ENCODE measurements at regions not wholly inside any gene's neighbourhood (a gene's known extent, or its start where the extent isn't known, plus 50 kb on each side); places are given as distances from the start of the nearest gene placed in this dataset.
A peak's percentile ranks its signal among the peaks of the same experiment; 100 is the strongest.

- Histone ChIP-seq H3K27me3 (no peaks in the 10 kb centered on the region), H3K9me3 (ENCODE audit: low read depth) (no peaks in the 10 kb centered on the region), H3K4me3 (no peak overlapping the region), H3K27ac (no peak overlapping the region), H3K4me1 (ENCODE audit: low read depth) (no peaks in the 10 kb centered on the region), H3K36me3 (no peaks in the 10 kb centered on the region)
- peak in 1 of 2 donors; percentile 27 for DNase-seq (ENCODE audit: low read depth in 1 of 2, low spot score in 1 of 2)
- TF ChIP-seq CTCF (IDR thresholded peaks at IDR 0.05; ENCODE audit: low read depth, low read length): peak; percentile 39
Measured at GRCh38 chr9:1941989-1942388, 73.2 kb upstream of the SMARCA2 start.

- no peak for TF ChIP-seq CTCF (IDR thresholded peaks at IDR 0.05; ENCODE audit: low read depth, low read length)
- H3K36me3 ChIP-seq: no peaks in the 10 kb centered on the region
- DNase-seq (ENCODE audit: low read depth in 1 of 2, low spot score in 1 of 2): peak in 1 of 2 donors; percentile 6
Measured at GRCh38 chr9:1946526-1947283, 68.4 kb upstream of the SMARCA2 start.

DNA sequence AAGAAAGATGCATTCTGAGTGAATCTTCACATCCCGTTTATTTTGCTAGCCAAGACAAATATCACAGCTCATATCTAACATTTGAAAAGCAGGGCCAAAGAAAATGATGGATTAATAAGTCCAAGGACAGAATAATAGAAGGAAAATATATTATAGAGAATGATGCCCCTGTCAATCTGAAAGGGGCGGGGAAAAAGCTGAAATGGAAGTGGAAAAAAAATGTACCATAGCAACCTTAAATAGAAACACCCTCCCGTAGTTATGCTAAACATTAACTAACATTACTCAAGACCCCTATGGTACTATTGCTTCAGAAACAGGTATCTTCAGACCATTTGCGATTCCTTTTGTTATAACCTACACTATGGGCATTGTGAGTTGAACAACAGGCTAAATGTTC lies 67.7 kb upstream of the SMARCA2 start:
- Histone ChIP-seq H3K27ac (no peak overlapping the region), H3K9me3 (ENCODE audit: low read depth) (no peaks in the 10 kb centered on the region), H3K36me3 (no peaks in the 10 kb centered on the region), H3K4me1 (ENCODE audit: low read depth) (no peaks in the 10 kb centered on the region), H3K4me3 (no peak overlapping the region), H3K27me3 (no peaks in the 10 kb centered on the region)
- no peak for DNase-seq (ENCODE audit: low read depth in 1 of 2, low spot score in 1 of 2)
- no peak for TF ChIP-seq CTCF (IDR thresholded peaks at IDR 0.05; ENCODE audit: low read depth, low read length)

More at GRCh38 chr9:1946526-1947283, 68.4 kb upstream of the SMARCA2 start:
- no peak overlapping the region for H3K4me3 ChIP-seq
- H3K9me3 ChIP-seq (ENCODE audit: low read depth): no peaks in the 10 kb centered on the region
- no peaks in the 10 kb centered on the region for H3K27me3 ChIP-seq
- H3K4me1 ChIP-seq (ENCODE audit: low read depth): no peaks in the 10 kb centered on the region
- H3K27ac ChIP-seq: no peak overlapping the region

DNA sequence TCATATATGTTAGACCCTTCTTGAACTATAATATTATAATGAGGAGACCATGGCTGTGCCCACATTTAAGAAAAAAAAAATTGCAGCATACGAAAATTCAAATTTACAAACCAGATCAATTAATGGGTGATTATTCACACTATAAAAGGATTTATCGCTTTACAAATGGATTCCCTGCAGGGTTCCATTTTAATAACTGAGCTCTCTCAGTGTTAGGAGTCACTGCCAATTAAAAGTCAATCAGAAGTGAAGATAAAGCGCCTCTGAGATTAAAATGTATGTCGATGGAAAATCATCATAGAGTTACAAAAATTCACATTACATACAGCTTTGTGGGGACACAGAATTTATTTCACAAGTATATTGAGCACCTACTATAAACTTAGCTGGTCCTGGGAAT lies 66.6 kb upstream of the SMARCA2 start:
- H3K4me3 ChIP-seq: no peak overlapping the region
- no peak for DNase-seq (ENCODE audit: low read depth in 1 of 2, low spot score in 1 of 2)
- H3K27ac ChIP-seq: no peak overlapping the region
- H3K36me3 ChIP-seq: no peaks in the 10 kb centered on the region
- no peak for TF ChIP-seq CTCF (IDR thresholded peaks at IDR 0.05; ENCODE audit: low read depth, low read length)
- H3K4me1 ChIP-seq (ENCODE audit: low read depth): no peaks in the 10 kb centered on the region
- H3K9me3 ChIP-seq (ENCODE audit: low read depth): no peaks in the 10 kb centered on the region
- H3K27me3 ChIP-seq: no peaks in the 10 kb centered on the region

DNA sequence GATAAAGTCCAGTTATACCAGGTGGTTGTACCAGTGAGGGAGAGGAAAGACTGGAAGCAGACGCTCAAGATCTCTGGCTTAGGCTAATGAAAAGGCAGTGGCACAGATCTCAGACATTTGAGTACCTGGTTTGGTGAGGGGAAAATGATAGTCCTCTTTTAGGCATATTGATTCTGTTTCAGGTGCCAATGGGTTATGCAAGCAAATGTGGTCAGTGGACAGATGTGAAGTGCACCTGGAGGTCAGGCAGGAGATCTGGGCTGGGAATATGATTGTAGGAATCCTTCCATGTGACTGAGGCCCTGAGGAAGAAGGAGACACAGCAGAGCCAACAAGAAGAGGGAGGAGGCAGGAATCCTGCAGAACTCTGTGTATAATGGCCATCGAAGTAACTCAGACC lies 63.7 kb upstream of the SMARCA2 start:
- Histone ChIP-seq H3K27ac (no peak overlapping the region), H3K4me1 (ENCODE audit: low read depth) (no peaks in the 10 kb centered on the region), H3K4me3 (no peak overlapping the region), H3K36me3 (no peaks in the 10 kb centered on the region), H3K27me3 (no peaks in the 10 kb centered on the region), H3K9me3 (ENCODE audit: low read depth) (no peaks in the 10 kb centered on the region)
- no peak for TF ChIP-seq CTCF (IDR thresholded peaks at IDR 0.05; ENCODE audit: low read depth, low read length)
- no peak for DNase-seq (ENCODE audit: low read depth in 1 of 2, low spot score in 1 of 2)
